IPS-20b (cell line): ENCODE measurements at regions not wholly inside any gene's neighbourhood (a gene's known extent, or its start where the extent isn't known, plus 50 kb on each side); places are given as distances from the start of the nearest gene placed in this dataset.

Experiments used
- H3K27ac ChIP-seq: one replicate; pipeline ENCODE4 v1.5.1; 2013; ENCODE audit warnings: low read length
- H3K27me3 ChIP-seq: 2 replicates; pipeline ENCODE4 v1.6.1; 2013; ENCODE audit warnings: mild to moderate bottlenecking, low read length, inconsistent platforms; ENCODE audit not compliant: insufficient read depth
- H3K36me3 ChIP-seq: 2 replicates; pipeline ENCODE4 v1.6.1; 2013; ENCODE audit warnings: low read depth, mild to moderate bottlenecking, inconsistent platforms, low read length, moderate library complexity; ENCODE audit not compliant: insufficient read depth
- H3K4me1 ChIP-seq: 2 replicates; pipeline ENCODE4 v1.6.1; 2013; ENCODE audit warnings: mild to moderate bottlenecking, control low read depth, inconsistent platforms, low read length, moderate library complexity; ENCODE audit not compliant: insufficient read depth
- H3K4me3 ChIP-seq: 2 replicates; pipeline ENCODE4 v1.5.1; 2013; ENCODE audit warnings: mild to moderate bottlenecking, low read length, inconsistent platforms
- H3K9ac ChIP-seq: 2 replicates; pipeline ENCODE4 v1.6.1; 2013; ENCODE audit warnings: low read depth, mild to moderate bottlenecking, inconsistent platforms, low read length, moderate library complexity
- H3K9me3 ChIP-seq: 2 replicates; pipeline ENCODE4 v1.6.1; 2013; ENCODE audit warnings: mild to moderate bottlenecking, low read depth, low read length, inconsistent platforms; ENCODE audit not compliant: insufficient read depth

GRCh38 chr5:142472306-142472951 is 147.6 kb upstream of the SPRY4 start:
- no peaks in the 10 kb centered on the region for H3K27me3 ChIP-seq
- no peaks in the 10 kb centered on the region for H3K36me3 ChIP-seq
- peaks cover 22% of the 10 kb centered on the region for H3K4me1 ChIP-seq
- H3K4me3 ChIP-seq: no peak overlapping the region
- H3K9me3 ChIP-seq: peaks cover 4% of the 10 kb centered on the region
- H3K9ac ChIP-seq: no peak overlapping the region
- no peak overlapping the region for H3K27ac ChIP-seq

DNA sequence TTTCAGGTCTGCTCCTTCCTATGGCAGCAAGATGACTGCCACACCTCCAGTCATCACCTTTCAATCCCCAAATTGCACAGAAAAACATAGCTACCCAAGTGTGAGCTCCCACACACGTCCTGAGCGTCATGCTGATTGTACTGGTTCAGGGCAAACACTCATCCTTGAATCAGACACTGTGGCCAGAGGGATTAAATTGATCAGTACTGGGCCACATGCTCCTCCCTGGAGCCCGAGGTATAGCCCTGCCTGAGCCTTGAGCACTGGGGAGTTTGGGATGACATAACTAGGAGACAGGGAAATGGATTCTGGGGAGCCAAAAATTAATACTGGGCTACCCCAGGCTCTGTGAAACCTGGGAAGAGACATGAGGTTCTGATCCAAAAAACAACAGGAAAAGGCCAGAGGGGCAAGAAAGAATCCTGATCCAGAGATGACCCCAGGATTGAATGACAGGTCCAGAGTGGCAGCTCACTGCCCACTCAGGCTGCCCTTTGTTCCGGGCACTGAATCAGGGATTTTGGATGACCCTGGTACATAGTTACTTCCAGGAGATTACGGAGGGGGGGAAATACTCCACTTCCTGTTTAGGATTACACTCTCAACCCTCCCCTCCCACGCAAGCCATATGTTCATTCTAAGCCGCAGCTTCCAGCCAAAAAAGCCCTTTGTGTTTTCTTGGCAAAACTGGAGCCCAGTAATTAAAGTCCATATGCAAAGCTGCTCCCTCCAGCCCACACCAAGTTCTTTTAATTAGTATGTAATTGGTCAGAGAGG is 141.6 kb upstream of the SPRY4 start:
- no peak overlapping the region for H3K4me3 ChIP-seq
- H3K27ac ChIP-seq: no peak overlapping the region
- H3K9me3 ChIP-seq: peaks cover 6% of the 10 kb centered on the region

GRCh38 chr5:142465476-142465875 is 140.7 kb upstream of the SPRY4 start:
- Histone ChIP-seq H3K9me3 (peaks cover 6% of the 10 kb centered on the region), H3K27me3 (no peaks in the 10 kb centered on the region), H3K4me3 (no peak overlapping the region), H3K4me1 (no peaks in the 10 kb centered on the region), H3K9ac (no peak overlapping the region), H3K36me3 (no peaks in the 10 kb centered on the region), H3K27ac (no peak overlapping the region)

More for the DNA sequence above, 141.6 kb upstream of the SPRY4 start:
- Histone ChIP-seq H3K9ac (no peak overlapping the region), H3K4me1 (no peaks in the 10 kb centered on the region), H3K27me3 (no peaks in the 10 kb centered on the region), H3K36me3 (no peaks in the 10 kb centered on the region)

DNA sequence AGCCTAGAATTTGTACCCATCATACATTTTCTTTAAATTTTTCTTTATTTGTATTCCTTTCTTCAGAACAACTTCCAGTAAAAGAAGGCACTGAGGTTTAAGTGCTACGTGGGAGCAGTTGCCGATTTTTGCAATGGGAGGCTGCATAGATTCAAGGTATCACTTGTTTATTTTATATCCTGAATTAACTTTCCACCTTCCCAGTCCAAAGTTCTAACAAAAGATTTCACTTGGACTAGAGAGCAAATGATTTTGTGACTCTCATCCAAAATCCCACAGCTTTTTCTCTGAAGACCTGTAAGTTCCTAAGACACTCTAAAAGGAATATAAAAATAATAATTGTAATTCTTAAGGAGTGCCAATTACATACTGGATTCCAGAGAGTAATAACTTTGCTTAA is 139.1 kb upstream of the SPRY4 start:
- no peak overlapping the region for H3K9ac ChIP-seq
- no peaks in the 10 kb centered on the region for H3K4me1 ChIP-seq
- H3K36me3 ChIP-seq: no peaks in the 10 kb centered on the region
- no peak overlapping the region for H3K4me3 ChIP-seq
- H3K27me3 ChIP-seq: no peaks in the 10 kb centered on the region
- peaks cover 6% of the 10 kb centered on the region for H3K9me3 ChIP-seq
- no peak overlapping the region for H3K27ac ChIP-seq

- H3K4me1 ChIP-seq: no peaks in the 10 kb centered on the region
- no peaks in the 10 kb centered on the region for H3K9me3 ChIP-seq
- no peaks in the 10 kb centered on the region for H3K36me3 ChIP-seq
- H3K9ac ChIP-seq: no peak overlapping the region
- H3K27ac ChIP-seq: no peak overlapping the region
- no peak overlapping the region for H3K4me3 ChIP-seq
- H3K27me3 ChIP-seq: no peaks in the 10 kb centered on the region
Measured at GRCh38 chr5:142461028-142461590, 136.3 kb upstream of the SPRY4 start.

DNA sequence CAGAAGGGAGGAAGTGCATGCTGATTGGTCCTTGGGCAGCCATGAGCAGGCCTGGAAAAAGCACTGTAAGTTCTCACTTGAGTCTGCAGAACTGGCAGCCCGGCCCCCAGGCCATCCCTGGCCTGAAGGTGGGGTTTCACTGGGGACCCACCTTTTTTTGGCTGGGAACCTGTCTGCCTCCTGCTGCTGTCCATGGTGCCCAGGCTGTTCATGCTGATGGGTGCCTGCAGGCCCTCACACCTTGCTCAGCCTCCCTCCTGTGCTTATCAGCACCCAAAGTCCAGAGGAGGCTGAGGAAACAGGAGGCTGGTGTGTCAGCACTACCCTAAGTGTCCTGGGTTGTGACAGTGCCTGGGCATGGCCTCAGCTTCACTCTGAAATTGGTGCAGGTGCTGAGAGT is 134.4 kb upstream of the SPRY4 start:
- H3K27me3 ChIP-seq: no peaks in the 10 kb centered on the region
- H3K36me3 ChIP-seq: no peaks in the 10 kb centered on the region
- no peak overlapping the region for H3K4me3 ChIP-seq
- no peaks in the 10 kb centered on the region for H3K4me1 ChIP-seq
- no peak overlapping the region for H3K9ac ChIP-seq
- H3K27ac ChIP-seq: no peak overlapping the region
- H3K9me3 ChIP-seq: no peaks in the 10 kb centered on the region

DNA sequence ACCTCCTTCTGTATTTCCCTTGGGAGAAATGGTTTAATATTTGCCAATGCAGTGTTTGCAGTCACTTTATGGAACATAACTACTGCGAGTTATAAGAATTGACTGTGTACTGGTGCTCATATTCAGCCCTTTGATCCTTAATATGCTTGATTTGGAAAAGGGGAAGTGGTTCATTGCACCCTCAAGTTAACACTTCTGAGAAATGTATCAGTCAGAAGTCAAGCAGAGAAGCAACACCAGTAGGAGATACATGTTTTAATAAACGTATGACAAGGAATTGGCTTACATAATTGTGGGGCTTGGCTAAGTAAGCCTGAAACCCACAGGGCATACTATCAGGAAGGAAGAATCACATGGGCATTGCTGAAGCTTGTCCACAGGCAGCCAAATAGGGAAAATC is 131.0 kb upstream of the SPRY4 start:
- no peaks in the 10 kb centered on the region for H3K4me1 ChIP-seq
- no peak overlapping the region for H3K27ac ChIP-seq
- H3K9ac ChIP-seq: no peak overlapping the region
- H3K27me3 ChIP-seq: no peaks in the 10 kb centered on the region
- H3K36me3 ChIP-seq: no peaks in the 10 kb centered on the region
- H3K4me3 ChIP-seq: no peak overlapping the region
- H3K9me3 ChIP-seq: no peaks in the 10 kb centered on the region

DNA sequence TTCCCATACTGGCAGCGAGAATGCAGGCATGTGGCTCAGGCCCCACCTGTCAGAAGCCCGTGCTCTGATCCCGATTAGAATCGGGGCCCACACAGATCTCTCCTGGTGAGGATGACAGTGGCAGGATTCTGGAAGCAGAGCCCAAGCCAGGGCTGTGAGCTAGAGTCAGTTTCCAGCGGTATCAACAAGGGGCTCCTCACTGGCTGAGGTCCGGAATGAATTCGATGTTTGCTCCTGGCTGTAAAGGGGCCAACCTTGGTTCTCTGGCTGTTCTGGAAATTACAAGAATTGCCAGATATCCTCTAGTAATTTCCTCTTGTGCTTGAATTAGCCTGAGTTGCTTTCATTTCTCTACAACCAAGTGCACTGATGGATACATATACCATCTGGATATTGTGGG is 129.1 kb upstream of the SPRY4 start:
- Histone ChIP-seq H3K27ac (no peak overlapping the region), H3K27me3 (no peaks in the 10 kb centered on the region), H3K9ac (no peak overlapping the region), H3K4me3 (no peak overlapping the region), H3K4me1 (no peaks in the 10 kb centered on the region), H3K9me3 (no peaks in the 10 kb centered on the region), H3K36me3 (no peaks in the 10 kb centered on the region)

DNA sequence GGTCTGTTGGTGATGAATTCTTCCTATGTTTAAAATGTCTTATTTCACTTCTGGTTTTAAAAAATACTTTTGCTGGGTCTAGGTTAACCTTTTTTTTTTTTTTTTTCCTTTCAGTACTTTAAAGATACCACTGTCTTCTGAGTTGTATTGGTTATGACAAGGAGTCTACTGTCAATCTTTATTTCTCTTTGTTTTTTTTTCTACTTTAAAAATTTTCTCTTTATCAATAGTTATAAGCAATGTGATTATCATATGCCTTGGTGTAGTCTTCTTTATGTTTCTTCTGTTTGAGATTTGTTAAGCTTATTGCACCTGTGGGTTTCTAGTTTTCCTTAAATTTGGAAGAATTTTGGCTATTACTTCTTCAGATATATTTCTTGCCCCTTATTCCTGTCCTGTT is 125.6 kb upstream of the SPRY4 start:
- no peaks in the 10 kb centered on the region for H3K4me1 ChIP-seq
- no peak overlapping the region for H3K27ac ChIP-seq
- no peak overlapping the region for H3K9ac ChIP-seq
- H3K9me3 ChIP-seq: no peaks in the 10 kb centered on the region
- H3K27me3 ChIP-seq: no peaks in the 10 kb centered on the region
- H3K4me3 ChIP-seq: no peak overlapping the region
- H3K36me3 ChIP-seq: no peaks in the 10 kb centered on the region

DNA sequence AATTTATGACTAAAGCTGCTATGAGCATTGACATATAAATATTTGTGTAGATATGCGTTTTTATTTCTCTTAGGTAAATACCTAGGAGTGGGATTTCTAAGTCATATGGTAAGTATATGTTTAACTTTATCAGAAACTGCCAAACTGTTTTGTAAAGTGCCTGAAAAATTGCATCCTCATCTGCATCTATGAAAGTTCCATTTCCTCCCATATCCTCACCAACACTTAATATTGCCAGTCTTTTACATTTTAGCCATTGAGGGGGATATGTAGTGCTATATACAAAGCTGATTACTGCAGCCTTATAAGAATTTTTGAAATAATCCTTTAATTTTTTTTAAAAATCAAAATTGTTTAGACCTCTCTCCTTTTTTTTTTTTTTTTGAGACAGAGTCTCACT is 123.1 kb upstream of the SPRY4 start:
- Histone ChIP-seq H3K9ac (no peak overlapping the region), H3K27ac (no peak overlapping the region), H3K36me3 (no peaks in the 10 kb centered on the region), H3K27me3 (no peaks in the 10 kb centered on the region), H3K4me1 (no peaks in the 10 kb centered on the region), H3K9me3 (no peaks in the 10 kb centered on the region), H3K4me3 (no peak overlapping the region)

- H3K4me3 ChIP-seq: no peak overlapping the region
- no peaks in the 10 kb centered on the region for H3K27me3 ChIP-seq
- no peak overlapping the region for H3K9ac ChIP-seq
- H3K9me3 ChIP-seq: no peaks in the 10 kb centered on the region
- no peaks in the 10 kb centered on the region for H3K36me3 ChIP-seq
- H3K27ac ChIP-seq: no peak overlapping the region
- H3K4me1 ChIP-seq: no peaks in the 10 kb centered on the region
Measured at GRCh38 chr5:142446960-142447279, 122.1 kb upstream of the SPRY4 start.
